ENCODE measurements at regions not wholly inside any gene's neighbourhood (a gene's known extent, or its start where the extent isn't known, plus 50 kb on each side); places are given as distances from the start of the nearest gene placed in this dataset.

DNA sequence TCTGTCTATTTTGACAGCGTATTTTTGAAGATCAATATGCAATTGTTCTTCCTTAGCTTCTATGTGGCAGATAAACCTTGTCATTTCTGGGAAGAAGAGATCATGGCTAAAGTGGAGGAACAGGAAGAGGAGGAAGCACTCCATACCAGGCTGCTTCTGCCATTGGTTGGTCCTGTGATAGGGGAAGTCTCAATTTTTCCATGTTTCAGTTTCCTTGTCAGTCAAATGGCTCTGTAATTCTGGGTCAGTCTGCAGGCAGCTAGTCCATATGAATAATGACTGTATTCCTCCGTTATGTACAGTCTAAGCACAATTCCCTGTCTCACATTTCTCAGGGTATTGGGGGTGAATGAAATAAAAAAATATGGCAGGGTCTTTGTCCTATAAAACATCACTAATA lies 277.6 kb upstream of the CXCR4 start:
- no peak for DNase-seq

DNA sequence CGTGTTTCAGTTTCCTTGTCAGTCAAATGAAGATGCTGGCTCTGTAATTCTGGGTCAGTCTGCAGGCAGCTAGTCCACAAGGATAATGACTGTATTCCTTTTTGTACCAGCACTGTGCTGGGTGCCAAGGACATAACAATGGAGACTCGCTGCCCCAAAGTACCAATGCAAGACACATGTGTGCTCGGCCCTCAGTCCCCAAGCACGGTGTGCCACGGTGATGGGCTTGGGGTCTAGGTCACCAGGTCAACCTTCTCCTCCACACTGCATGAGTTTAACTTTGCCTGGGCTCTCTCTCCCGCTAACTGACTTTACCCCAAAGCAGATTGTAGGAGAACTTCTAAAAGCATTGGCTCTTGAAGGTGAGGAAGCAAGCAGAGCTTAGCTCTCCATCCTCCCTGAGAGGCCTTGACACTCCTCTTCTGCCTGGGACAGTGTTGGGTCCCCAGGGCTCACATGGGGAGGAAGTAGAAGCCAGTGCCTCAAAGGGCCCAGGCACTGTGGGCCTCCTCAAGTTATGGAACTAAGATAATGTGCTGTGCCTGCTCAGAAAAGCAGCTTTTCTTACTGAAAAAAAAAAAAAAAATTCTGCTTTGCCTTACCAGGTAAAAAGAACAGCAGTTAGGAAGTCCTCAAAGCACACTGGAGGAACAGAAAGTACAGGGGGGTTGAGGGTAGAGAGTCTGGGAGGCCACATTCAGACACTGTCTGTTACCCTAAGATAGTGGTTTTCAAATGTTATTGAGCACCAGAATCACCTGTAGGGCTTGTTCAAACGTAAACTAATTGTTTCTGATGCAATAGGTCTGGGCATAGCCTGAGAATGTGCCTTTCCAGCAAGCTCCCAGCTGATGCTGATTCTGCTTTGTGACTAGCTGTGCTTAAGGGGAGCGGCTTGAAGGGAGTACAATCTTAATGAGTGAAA lies 276.4 kb upstream of the CXCR4 start:
- no peak for DNase-seq

GRCh38 chr2:136393514-136393913 lies 275.6 kb upstream of the CXCR4 start:
- no peak for DNase-seq

GRCh38 chr2:136392897-136393505 lies 275.1 kb upstream of the CXCR4 start:
- no peak for DNase-seq

DNA sequence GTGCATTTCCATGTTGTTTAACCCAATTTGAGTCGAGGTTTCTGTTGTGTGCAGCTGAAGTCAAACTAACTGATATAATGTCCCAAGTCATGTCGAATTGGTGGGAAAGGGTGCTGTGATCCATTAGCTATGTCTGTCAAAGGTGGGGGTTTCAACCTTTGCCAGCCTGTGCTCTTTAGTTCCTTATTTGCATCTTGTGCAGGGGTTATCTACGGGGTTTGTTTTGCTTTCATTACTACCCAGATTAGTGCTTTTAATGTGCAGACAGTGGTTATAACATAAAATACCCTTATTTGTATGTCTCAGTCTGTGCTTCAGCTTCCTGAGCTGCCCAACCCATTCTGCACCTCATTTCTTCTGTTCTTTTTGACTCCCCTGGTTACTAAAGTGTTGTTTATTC lies 271.9 kb upstream of the CXCR4 start:
- DNase-seq, result no peak

- DNase-seq, result no peak
These were observed 268.1 kb upstream of the CXCR4 start for GRCh38 chr2:136386046-136386445.

DNA sequence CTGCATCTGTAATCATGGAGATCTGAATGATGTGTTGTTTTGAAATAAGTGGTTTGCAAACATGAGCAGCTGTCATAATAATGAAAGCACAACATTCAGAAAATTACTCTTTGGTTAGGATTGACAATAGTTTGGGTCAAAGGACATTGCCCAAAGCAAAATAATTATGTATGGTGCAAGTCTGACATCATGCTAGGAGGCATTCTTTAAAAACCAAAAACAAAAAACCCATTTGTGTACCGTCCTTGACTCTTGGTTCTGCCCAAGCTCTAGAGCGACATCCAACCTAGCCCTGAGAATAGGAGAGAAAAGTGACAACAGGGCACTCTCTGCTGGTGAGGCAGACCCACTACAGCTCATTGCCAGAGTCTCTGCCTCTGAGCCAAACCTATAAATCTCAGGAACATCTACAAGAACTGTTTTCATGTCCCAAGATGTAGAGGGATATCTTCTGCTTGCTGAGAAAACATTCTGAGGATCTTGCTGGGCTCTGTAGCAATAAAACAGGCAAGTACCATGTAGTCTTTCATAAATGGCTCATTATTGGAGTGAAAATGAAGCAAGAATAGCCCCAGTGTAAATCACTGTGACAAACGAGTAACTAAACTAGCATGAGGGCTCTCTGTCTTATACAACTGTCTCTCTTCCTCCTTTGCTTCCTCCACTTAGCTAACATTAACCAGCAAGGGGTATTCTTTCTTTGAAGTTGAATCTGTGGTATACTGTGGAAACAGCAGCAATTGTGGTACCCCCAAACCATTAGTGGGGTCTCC lies 266.8 kb upstream of the CXCR4 start:
- no peak for DNase-seq

- no peak for DNase-seq
These were observed 265.2 kb upstream of the CXCR4 start for GRCh38 chr2:136383167-136383566.

DNA sequence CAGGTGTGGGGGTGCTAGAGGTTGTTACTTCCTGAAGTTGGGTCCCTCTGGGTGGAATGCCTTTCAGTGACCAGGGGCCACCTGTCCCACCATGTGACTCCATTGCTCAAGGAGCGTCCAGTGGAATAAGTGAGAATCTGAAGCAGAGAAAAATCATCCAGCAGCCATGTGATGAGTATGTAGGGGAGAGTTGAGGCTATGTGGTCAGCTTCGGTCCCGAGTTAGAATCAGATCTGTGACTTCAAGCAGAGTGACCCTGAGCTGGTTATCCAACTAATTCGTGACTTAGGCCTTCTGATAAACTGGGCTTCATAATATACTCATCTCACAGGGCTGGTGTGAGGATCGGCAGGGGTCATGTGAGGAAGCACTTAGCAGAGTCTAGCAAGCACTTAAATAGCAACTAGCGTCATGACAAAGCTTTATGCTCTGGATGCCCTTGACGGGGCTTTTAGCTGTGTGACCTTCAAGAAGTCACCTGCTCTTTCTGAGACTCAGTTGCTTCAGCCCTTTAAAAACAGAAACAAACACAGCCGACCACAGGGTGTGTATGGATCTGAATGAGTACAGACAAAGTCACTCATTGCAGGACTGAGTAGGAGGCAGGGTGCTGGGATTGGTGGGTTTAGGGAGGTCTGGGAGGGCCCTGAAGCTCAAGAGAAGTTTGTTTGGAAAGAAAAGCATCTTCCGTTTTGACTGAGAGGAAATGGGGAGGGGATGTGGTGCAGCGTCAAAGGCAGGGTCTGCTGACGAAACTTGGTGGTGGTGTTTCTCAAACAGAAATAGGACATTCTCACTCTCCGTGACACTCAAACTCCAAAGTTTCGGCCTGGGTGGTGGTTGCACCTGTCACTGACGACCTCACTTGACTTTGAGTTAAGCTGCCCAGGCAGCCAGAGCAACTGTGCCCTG lies 264.0 kb upstream of the CXCR4 start:
- no peak for DNase-seq

GRCh38 chr2:136381245-136381644 lies 263.3 kb upstream of the CXCR4 start:
- DNase-seq, result no peak

GRCh38 chr2:136378712-136379595 lies 261.0 kb upstream of the CXCR4 start:
- no peak for DNase-seq

DNA sequence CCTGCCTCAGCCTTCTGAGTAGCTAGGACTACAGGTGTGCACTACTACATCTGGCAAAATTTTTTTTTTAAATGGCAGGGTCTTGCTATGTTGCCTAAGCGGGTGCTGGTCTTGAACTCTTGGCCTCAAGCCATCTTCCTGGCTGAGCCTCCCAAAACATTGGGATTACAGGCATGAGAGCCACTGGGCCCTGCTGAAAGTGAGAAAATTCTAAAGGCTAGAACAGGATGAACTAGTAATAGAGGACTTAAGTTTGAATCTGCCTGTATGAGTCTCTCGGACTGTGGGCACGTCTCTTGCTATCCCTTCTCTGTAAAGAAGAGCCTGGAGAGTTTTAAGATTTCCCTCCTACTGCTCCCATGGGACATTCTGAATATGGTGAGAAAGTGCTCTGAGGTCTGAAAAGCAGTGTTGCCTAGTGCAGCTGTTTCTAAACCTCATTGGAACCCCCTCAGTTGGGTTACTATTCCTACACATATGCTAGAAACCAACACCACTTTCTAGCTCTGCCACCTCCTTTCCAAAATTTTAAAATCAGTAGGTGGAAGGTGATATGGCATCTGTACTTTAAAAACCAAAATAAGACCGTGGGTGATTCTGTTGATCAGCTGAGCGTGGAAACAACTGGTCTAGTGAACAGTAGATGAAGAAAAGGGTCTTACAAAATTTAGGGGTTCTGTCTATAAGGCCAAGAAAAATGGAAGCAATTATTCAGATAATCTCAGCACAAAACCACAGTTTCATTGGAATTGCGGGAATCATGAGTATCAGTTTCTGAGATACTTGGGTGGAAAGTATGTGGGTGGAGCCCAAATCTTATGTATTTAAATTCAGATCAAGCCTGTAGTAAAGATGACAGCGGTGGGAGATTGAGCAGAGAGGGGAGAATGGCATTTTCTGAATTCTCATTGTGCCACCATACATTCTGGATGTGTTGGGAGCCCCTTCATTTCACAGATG lies 259.8 kb upstream of the CXCR4 start:
- no peak for DNase-seq

DNA sequence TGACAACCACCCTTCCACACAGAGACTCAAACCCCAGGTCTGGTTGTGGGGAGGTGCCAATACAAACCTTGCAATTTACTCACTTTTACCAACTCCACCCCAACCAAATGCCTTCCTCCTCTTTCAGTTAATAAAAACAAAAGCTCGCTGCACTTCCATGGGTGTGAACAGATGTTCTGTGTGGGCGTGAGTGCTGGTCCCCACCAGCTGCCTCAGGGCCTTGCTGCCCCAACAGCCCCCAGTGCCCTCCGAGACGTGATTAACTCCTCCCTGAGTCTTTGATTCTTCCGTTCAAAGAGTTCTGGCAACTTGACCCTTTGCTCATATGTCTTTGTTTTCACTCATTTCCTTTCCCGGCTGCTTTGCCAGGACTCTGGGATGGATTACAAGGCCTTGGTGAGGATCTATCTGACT lies 258.9 kb upstream of the CXCR4 start:
- no peak for DNase-seq

DNA sequence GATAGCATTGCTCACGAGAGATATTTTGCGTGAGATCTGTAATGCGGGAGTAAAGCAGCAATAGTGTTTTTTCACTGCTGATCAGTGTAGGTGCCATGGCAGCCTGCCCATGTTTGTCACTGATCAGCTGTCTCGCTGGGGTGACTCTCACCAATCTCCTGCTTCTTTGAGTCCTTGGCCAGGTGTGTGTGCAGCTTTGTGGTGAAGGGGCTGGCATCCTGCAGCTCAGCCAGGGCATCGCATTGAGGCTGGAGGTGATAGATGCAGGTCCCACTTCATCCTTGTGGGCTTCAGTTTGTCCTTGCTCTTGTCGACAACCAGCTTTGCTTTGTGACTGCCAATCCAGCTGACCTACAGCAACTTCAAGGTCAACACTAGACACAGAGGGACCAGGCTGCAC lies 258.3 kb upstream of the CXCR4 start:
- no peak for DNase-seq

GRCh38 chr2:136375017-136375901 lies 257.3 kb upstream of the CXCR4 start:
- DNase-seq, result no peak

DNA sequence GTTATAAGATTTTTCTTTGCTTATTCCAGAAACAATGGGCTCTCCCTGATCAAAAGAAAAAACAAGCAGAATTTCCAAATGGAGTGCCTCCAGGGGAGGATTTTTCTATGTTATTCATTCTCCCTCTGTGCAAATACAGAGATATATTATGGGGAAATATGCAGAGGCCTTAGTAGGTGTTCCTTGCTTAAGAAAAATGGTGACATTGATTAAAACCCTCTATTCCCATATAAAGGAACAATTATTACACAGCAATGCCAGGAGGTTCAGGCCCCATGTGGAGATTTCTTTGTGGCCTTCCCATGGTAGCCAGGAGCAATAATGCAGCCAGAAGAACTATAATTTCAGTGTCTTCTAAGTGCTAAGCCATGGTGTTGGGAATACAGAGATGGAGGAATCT lies 255.9 kb upstream of the CXCR4 start:
- DNase-seq, result no peak

- no peak for DNase-seq
These were observed 255.1 kb upstream of the CXCR4 start for GRCh38 chr2:136373029-136373428.

GRCh38 chr2:136363900-136364299 lies 246.0 kb upstream of the CXCR4 start:
- no peak for DNase-seq

- no peak for DNase-seq
These were observed 245.5 kb upstream of the CXCR4 start for GRCh38 chr2:136363470-136363869.
